PC-9 (cell line): ENCODE measurements at regions not wholly inside any gene's neighbourhood (a gene's known extent, or its start where the extent isn't known, plus 50 kb on each side); places are given as distances from the start of the nearest gene placed in this dataset.

Experiments used
- BruUV-seq: library from RNA; stranded (reverse); fragments of 400-500 nt; replicated peaks from 2 replicates; lab custom pipeline; 2021; lab: Mats Ljungman, UMichigan
- CTCF ChIA-PET: fragments of 300-600 bp; sonication (Branson Sonifier 250); formaldehyde crosslinking; loops from one replicate; lab custom pipeline; 2022; ENCODE audit warnings: antibody characterized with exemption; lab: Charles Lee
- POLR2A ChIA-PET: fragments of 300-600 bp; sonication (Branson Sonifier 250); formaldehyde crosslinking; loops from one replicate; lab custom pipeline; 2022; ENCODE audit warnings: antibody characterized with exemption; ENCODE audit not compliant: unreplicated experiment; lab: Charles Lee
- DNase-seq, 2 experiments: peaks; one replicate each; pipeline versions ENCODE4 v3.0.0 to v3.0.0-alpha.2; 2015 to 2022; ENCODE audit warnings: mixed read lengths in 1 of 2
- H2AFZ ChIP-seq: fragments of 200-600 bp; sonication (generic); 2 replicates; pipeline ENCODE4 v1.8.1; 2017; ENCODE audit warnings: antibody characterized with exemption
- H3F3A ChIP-seq: fragments of 200-600 bp; sonication (generic); 2 replicates; pipeline ENCODE4 v1.8.1; 2017; ENCODE audit warnings: antibody characterized with exemption, mild to moderate bottlenecking, low read depth; ENCODE audit not compliant: insufficient read depth
- H3K27ac ChIP-seq: fragments of 200-600 bp; sonication (generic); 2 replicates; pipeline ENCODE4 v1.6.1; 2016; ENCODE audit warnings: mixed run types
- H3K27me3 ChIP-seq: fragments of 200-600 bp; sonication (generic); 2 replicates; pipeline ENCODE4 v1.6.1; 2016; ENCODE audit warnings: low read depth, mixed run types; ENCODE audit not compliant: insufficient read depth
- H3K36me3 ChIP-seq: fragments of 200-600 bp; sonication (generic); 2 replicates; pipeline ENCODE4 v1.6.1; 2016; ENCODE audit warnings: low read depth, mixed run types
- H3K4me1 ChIP-seq: fragments of 200-600 bp; sonication (generic); replicated peaks from 2 replicates; pipeline ENCODE4 v1.6.1; 2016; ENCODE audit warnings: mixed run types; ENCODE audit not compliant: insufficient read depth
- H3K4me2 ChIP-seq: fragments of 200-600 bp; sonication (generic); 2 replicates; pipeline ENCODE4 v1.6.1; 2017; ENCODE audit warnings: mixed run types
- H3K4me3 ChIP-seq: fragments of 200-600 bp; sonication (generic); 2 replicates; pipeline ENCODE4 v1.6.1; 2016; ENCODE audit warnings: mixed run types
- H3K79me2 ChIP-seq: fragments of 200-600 bp; sonication (generic); 2 replicates; pipeline ENCODE4 v1.6.1; 2017; ENCODE audit warnings: low read depth, mixed run types
- H3K9me2 ChIP-seq: fragments of 200-600 bp; sonication (generic); 2 replicates; pipeline ENCODE4 v1.8.1; 2017; ENCODE audit warnings: mild to moderate bottlenecking; ENCODE audit not compliant: insufficient read depth
- H3K9me3 ChIP-seq: fragments of 200-600 bp; sonication (generic); 2 replicates; pipeline ENCODE4 v1.8.1; 2016; ENCODE audit warnings: low read depth; ENCODE audit not compliant: insufficient read depth
- H4K20me1 ChIP-seq: fragments of 200-600 bp; sonication (generic); 2 replicates; pipeline ENCODE4 v1.8.1; 2017; ENCODE audit not compliant: insufficient read depth
- EZH2 ChIP-seq: fragments of 200-600 bp; sonication (generic); IDR thresholded peaks from 2 replicates; pipeline ENCODE4 v1.8.0; 2017; ENCODE audit warnings: antibody characterized with exemption, low read depth
- intact Hi-C: fragments of 100-400 bp; cut with micrococcal nuclease; formaldehyde crosslinking; loops from one replicate; pipeline ENCODE4 v1.10.0; 2022; ENCODE audit not compliant: unreplicated experiment
- TF ChIP-seq, protein P1 (sequence below): fragments of 200-600 bp; sonication (generic); conservative IDR thresholded peaks from 2 replicates; pipeline ENCODE4 v1.6.1; 2017; ENCODE audit warnings: mixed run types, antibody characterized with exemption, mild to moderate bottlenecking, moderate library complexity

DNA sequence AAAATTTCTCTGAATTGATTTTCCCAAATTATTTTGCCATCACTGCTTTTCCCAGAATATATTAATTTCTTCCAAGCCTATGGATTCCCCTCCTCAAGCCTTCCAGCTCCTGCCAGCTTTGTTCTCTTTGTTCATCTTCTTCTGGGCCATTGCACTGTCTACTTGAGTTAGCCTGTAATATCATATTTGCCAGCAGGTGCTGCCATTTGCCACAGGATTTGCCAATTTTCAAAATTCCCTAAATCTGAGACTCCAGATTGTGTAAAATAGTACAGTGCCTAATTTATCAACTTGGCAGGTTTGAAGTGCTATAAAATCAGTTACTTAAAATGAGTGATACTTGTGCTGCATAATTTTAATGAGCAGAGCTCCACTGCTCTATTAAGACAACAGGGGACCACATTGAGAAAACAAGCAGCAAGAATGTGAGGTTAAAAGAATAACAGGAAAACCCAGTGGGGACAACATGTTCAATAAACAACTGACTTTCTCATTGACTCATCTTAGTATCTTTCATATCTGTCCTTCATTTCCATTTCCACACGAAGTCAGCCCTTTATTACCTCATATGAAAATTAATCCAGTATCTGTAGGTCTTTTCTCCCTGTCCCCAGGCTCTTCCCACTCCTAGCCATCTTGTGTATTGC, 84.6 kb upstream of the CCDC196 start:
- Histone ChIP-seq H3K4me1 (no peaks in the 10 kb centered on the region), H2AFZ (no peak overlapping the region), H3K27ac (no peak overlapping the region), H3K4me2 (no peak overlapping the region), H3K79me2 (no peaks in the 10 kb centered on the region), H3K9me3 (no peaks in the 10 kb centered on the region), H3F3A (no peaks in the 10 kb centered on the region), H3K4me3 (no peak overlapping the region), H3K27me3 (no peaks in the 10 kb centered on the region), H3K9me2 (no peaks in the 10 kb centered on the region), H4K20me1 (no peaks in the 10 kb centered on the region), H3K36me3 (no peaks in the 10 kb centered on the region)
- intact Hi-C loops = loop anchor here (2.0 to 5.0 kb wide), 3 partner anchors 43 to 1301 kb away; partner anchors contain the start of gene RDH12
- TF ChIP-seq, protein P1, sequence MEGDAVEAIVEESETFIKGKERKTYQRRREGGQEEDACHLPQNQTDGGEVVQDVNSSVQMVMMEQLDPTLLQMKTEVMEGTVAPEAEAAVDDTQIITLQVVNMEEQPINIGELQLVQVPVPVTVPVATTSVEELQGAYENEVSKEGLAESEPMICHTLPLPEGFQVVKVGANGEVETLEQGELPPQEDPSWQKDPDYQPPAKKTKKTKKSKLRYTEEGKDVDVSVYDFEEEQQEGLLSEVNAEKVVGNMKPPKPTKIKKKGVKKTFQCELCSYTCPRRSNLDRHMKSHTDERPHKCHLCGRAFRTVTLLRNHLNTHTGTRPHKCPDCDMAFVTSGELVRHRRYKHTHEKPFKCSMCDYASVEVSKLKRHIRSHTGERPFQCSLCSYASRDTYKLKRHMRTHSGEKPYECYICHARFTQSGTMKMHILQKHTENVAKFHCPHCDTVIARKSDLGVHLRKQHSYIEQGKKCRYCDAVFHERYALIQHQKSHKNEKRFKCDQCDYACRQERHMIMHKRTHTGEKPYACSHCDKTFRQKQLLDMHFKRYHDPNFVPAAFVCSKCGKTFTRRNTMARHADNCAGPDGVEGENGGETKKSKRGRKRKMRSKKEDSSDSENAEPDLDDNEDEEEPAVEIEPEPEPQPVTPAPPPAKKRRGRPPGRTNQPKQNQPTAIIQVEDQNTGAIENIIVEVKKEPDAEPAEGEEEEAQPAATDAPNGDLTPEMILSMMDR = peak; percentile 81
- TF ChIP-seq EZH2 = no peak
- no TSS peak for BruUV-seq
- ChIA-PET POLR2A (no interaction called here), CTCF (interaction anchor here (0.7 kb wide), 1 partner anchor 884 kb away, joined by 3 read pairs; no protein-coding TSS in a partner anchor)
- DNase-seq = peak in 1 of 2 experiments; percentile 17

DNA sequence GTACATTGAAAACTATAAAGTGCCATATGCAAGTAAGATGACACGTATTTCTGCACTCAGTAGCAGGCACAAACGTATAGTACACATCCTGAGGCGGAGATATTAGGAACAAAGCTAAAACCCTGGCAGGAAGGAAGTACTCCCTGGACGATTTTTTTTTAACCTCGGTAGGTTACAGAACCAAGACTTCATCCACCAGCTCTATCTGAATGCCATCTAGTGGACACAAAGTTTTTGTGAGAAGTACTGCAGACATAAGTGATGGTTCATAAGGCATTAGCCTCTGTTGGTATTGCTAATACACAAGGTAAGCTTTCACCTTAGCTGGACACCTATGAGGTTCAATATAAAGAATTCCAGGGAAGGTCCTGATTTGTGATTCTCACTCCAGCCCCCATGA, 83.0 kb upstream of the CCDC196 start:
- Histone ChIP-seq H3K79me2 (no peaks in the 10 kb centered on the region), H4K20me1 (no peaks in the 10 kb centered on the region), H3K27me3 (no peaks in the 10 kb centered on the region), H3K4me2 (peak overlapping the region; percentile 29; the same call in 1 of the 2 replicates), H3K9me2 (no peaks in the 10 kb centered on the region), H3F3A (no peaks in the 10 kb centered on the region), H3K4me3 (no peak overlapping the region), H3K4me1 (no peaks in the 10 kb centered on the region), H3K36me3 (no peaks in the 10 kb centered on the region), H3K9me3 (no peaks in the 10 kb centered on the region), H2AFZ (peak overlapping the region; percentile 44; the same call in 1 of the 2 replicates), H3K27ac (no peak overlapping the region)
- TF ChIP-seq EZH2 = no peak
- TF ChIP-seq, protein P1 = peak; percentile 65
- BruUV-seq = no TSS peak
- intact Hi-C loops = loop anchor here (2.0 to 5.0 kb wide), 3 partner anchors 44 to 1299 kb away; partner anchors contain the start of gene RDH12
- POLR2A ChIA-PET = interaction anchor here (0.9 kb wide), 1 partner anchor 44 kb away, joined by 7 read pairs; no protein-coding TSS in a partner anchor
- peak in 1 of 2 experiments; percentile 62 for DNase-seq
- CTCF ChIA-PET = interaction anchor here (0.6 to 1.7 kb wide), 4 partner anchors 24 to 988 kb away, joined by 3 to 25 read pairs (median 3); no protein-coding TSS in a partner anchor

DNA sequence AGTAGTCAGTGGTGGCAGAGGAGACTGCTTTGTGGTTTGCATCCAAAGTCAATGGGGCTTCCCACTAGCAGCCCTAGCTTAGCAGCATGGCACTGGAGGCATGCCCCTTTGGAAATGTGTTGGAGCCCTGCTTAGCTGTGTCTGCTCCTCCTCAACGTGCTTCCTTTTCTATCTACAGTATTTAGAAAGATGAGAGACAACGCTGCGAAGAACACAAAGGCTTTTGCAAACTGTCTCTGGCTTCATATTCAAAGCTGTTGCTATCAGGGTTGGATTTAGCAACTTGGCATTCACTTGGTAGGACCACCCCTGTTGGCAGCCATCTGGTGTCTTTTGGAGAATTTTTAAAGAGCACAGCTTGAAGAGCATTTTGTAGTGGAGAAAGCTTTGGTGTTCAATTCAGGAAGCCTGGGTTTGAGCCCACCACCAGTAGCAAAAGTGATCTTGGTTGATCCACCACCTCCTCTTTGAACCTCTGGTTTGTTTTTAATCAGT, 82.1 kb upstream of the CCDC196 start:
- CTCF ChIA-PET = interaction anchor here (1.2 to 1.7 kb wide), 2 partner anchors 44 to 989 kb away, joined by 3 to 25 read pairs; no protein-coding TSS in a partner anchor

More for the DNA sequence above, 82.1 kb upstream of the CCDC196 start:
- no peak overlapping the region for H2AFZ ChIP-seq
- no peak for DNase-seq
- POLR2A ChIA-PET = no interaction called here
- no peak overlapping the region for H3K4me2 ChIP-seq
- H3K4me1 ChIP-seq = no peaks in the 10 kb centered on the region
- H3K9me3 ChIP-seq = no peaks in the 10 kb centered on the region
- H3F3A ChIP-seq = no peaks in the 10 kb centered on the region
- H3K79me2 ChIP-seq = no peaks in the 10 kb centered on the region
- H3K27ac ChIP-seq = no peak overlapping the region
- no peaks in the 10 kb centered on the region for H3K27me3 ChIP-seq
- H3K36me3 ChIP-seq = no peaks in the 10 kb centered on the region
- no peaks in the 10 kb centered on the region for H3K9me2 ChIP-seq
- no TSS peak for BruUV-seq
- intact Hi-C loops = loop anchor here (5.0 kb wide), 2 partner anchors 1168 to 1298 kb away; partner anchors contain the start of gene RDH12
- TF ChIP-seq, protein P1 = no peak
- no peak for TF ChIP-seq EZH2
- no peak overlapping the region for H3K4me3 ChIP-seq
- no peaks in the 10 kb centered on the region for H4K20me1 ChIP-seq
